HCT116 (cell line): ENCODE measurements at regions not wholly inside any gene's neighbourhood (a gene's known extent, or its start where the extent isn't known, plus 50 kb on each side); places are given as distances from the start of the nearest gene placed in this dataset.

ENCODE experiments used
- ATAC-seq: fragments of 200-7000 bp; cut with Tn5 transposase; 2 replicates; pipeline ENCODE4 v1.9.1; 2020; ENCODE audit warnings: mild to moderate bottlenecking, moderate library complexity
- BruUV-seq: library from RNA; stranded (reverse); fragments of 400-500 nt; replicated peaks from 2 replicates; lab custom pipeline; 2021; lab: Mats Ljungman, UMichigan
- CTCF ChIA-PET: fragments of 300-600 bp; sonication (Branson Sonifier 250); formaldehyde crosslinking; loops from one replicate; lab custom pipeline; 2021; ENCODE audit warnings: antibody characterized with exemption; lab: Charles Lee
- POLR2A ChIA-PET: fragments of 300-600, 350-600 bp; sonication (Branson Sonifier 250); formaldehyde crosslinking; loops from one replicate; lab custom pipeline; 2021; ENCODE audit warnings: antibody characterized with exemption; lab: Charles Lee
- RAD21 ChIA-PET, 2 experiments: fragments of 300-600 bp; sonication (Branson Sonifier 250); formaldehyde crosslinking; loops; one replicate each; lab custom pipeline; 2023; ENCODE audit warnings: low total read pairs in 2 of 2; ENCODE audit not compliant: uncharacterized antibody in 2 of 2, unreplicated experiment in 2 of 2, low non-redundant PET in 1 of 2; lab: Charles Lee
- DNase-seq: peaks from one replicate; pipeline ENCODE4 v3.0.0-alpha.2; 2010; ENCODE audit warnings: low read depth, low spot score
- H2AFZ ChIP-seq: fragments of 200-600 bp; shearing (Covaris generic), sonication (generic); 2 replicates; pipeline ENCODE4 v1.6.1; 2017; ENCODE audit warnings: low read depth, mixed run types, mixed read lengths, antibody characterized with exemption, low read length; ENCODE audit not compliant: poor library complexity, severe bottlenecking
- H3K27ac ChIP-seq: 2 replicates; pipeline ENCODE4 v1.5.1; 2012; ENCODE audit warnings: low read depth, low read length
- H3K27me3 ChIP-seq: fragments of 200-600 bp; sonication (generic); 2 replicates; pipeline ENCODE4 v1.6.1; 2016; ENCODE audit warnings: mixed run types, low read length, mixed read lengths; ENCODE audit not compliant: insufficient read depth
- H3K36me3 ChIP-seq, 2 experiments: fragments of 200-500 bp in 1 of 2; fragments of 200-600 bp in 1 of 2; sonication (Bioruptor generic) in 1 of 2; sonication (generic) in 1 of 2; 2 replicates each; pipeline versions ENCODE4 v1.5.1 to v1.6.1; 2014 to 2016; ENCODE audit warnings: low read length in 2 of 2, inconsistent platforms in 1 of 2, mixed read lengths in 1 of 2, mixed run types in 1 of 2; ENCODE audit not compliant: insufficient read depth in 2 of 2, control insufficient read depth in 1 of 2
- H3K4me1 ChIP-seq, 2 experiments: fragments of 200-600 bp in 1 of 2; sonication (generic) in 1 of 2; 2 replicates each; pipeline versions ENCODE4 v1.5.1 to v1.6.1; 2012 to 2017; ENCODE audit warnings: low read length in 2 of 2, inconsistent platforms in 1 of 2, mild to moderate bottlenecking in 1 of 2, mixed read lengths in 1 of 2, mixed run types in 1 of 2, moderate library complexity in 1 of 2; ENCODE audit not compliant: insufficient read depth in 2 of 2, control insufficient read depth in 1 of 2
- H3K4me2 ChIP-seq: fragments of 200-600 bp; sonication (generic); 2 replicates; pipeline ENCODE4 v1.6.1; 2017; ENCODE audit warnings: mixed run types, low read length, mixed read lengths
- H3K4me3 ChIP-seq, 2 experiments: fragments of 200-600 bp in 1 of 2; sonication (generic) in 1 of 2; replicated peaks in 1 of 2; 2 replicates each; pipeline ENCODE4 v1.5.1; 2011 to 2016; ENCODE audit warnings: low read length in 2 of 2, control low read depth in 1 of 2, low read depth in 1 of 2, mild to moderate bottlenecking in 1 of 2, mixed read lengths in 1 of 2, mixed run types in 1 of 2
- H3K79me2 ChIP-seq: fragments of 200-600 bp; sonication (generic); 2 replicates; pipeline ENCODE4 v1.6.1; 2017; ENCODE audit warnings: mild to moderate bottlenecking, mixed run types, low read length, moderate library complexity, mixed read lengths; ENCODE audit not compliant: insufficient read depth
- H3K9ac ChIP-seq: fragments of 200-600 bp; sonication (generic); 2 replicates; pipeline ENCODE4 v1.6.1; 2016; ENCODE audit warnings: low read length, mixed read lengths
- H3K9me2 ChIP-seq: fragments of 200-600 bp; sonication (generic), shearing (Covaris generic); 2 replicates; pipeline ENCODE4 v1.6.1; 2017; ENCODE audit warnings: mixed run types, mild to moderate bottlenecking, moderate library complexity; ENCODE audit not compliant: insufficient read depth
- H3K9me3 ChIP-seq, 2 experiments: fragments of 200-500 bp in 1 of 2; fragments of 200-600 bp in 1 of 2; sonication (Bioruptor generic) in 1 of 2; sonication (generic) in 1 of 2; 2 replicates each; pipeline ENCODE4 v1.6.1; 2014 to 2017; ENCODE audit warnings: low read length in 2 of 2, mixed read lengths in 2 of 2, inconsistent platforms in 1 of 2, low read depth in 1 of 2, mild to moderate bottlenecking in 1 of 2, mixed run types in 1 of 2, moderate library complexity in 1 of 2; ENCODE audit not compliant: control insufficient read depth in 1 of 2, insufficient read depth in 1 of 2
- H4K20me1 ChIP-seq: fragments of 200-600 bp; sonication (generic), shearing (Covaris generic); 2 replicates; pipeline ENCODE4 v1.6.1; 2017; ENCODE audit warnings: mixed run types, mild to moderate bottlenecking, moderate library complexity; ENCODE audit not compliant: insufficient read depth
- ELF1 ChIP-seq: IDR thresholded peaks from 2 replicates; pipeline ENCODE4 v1.6.1; 2012; ENCODE audit warnings: low read depth, borderline replicate concordance
- POLR2AphosphoS5 ChIP-seq: IDR thresholded peaks from 2 replicates; pipeline ENCODE4 v1.6.1; 2011; ENCODE audit warnings: mild to moderate bottlenecking, low read depth, low read length, moderate library complexity
- RAD21 ChIP-seq: IDR thresholded peaks from 2 replicates; pipeline ENCODE4 v1.6.1; 2012; ENCODE audit warnings: low read depth, mild to moderate bottlenecking
- ZNF274 ChIP-seq: fragments of 200-500 bp; sonication (Bioruptor generic); IDR thresholded peaks from 2 replicates; pipeline ENCODE4 v1.6.1; 2014; ENCODE audit warnings: mild to moderate bottlenecking, low read depth, low read length, inconsistent platforms
- intact Hi-C: fragments of 100-400 bp; cut with micrococcal nuclease; formaldehyde crosslinking; loops from 2 replicates; pipeline ENCODE4 v1.10.0; 2022
- TF ChIP-seq, protein P1 (sequence below): IDR thresholded peaks from 2 replicates; pipeline ENCODE4 v1.6.1; 2011; ENCODE audit warnings: mild to moderate bottlenecking, low read length, moderate library complexity; ENCODE audit not compliant: insufficient replicate concordance; ENCODE audit errors: extremely low read depth

DNA sequence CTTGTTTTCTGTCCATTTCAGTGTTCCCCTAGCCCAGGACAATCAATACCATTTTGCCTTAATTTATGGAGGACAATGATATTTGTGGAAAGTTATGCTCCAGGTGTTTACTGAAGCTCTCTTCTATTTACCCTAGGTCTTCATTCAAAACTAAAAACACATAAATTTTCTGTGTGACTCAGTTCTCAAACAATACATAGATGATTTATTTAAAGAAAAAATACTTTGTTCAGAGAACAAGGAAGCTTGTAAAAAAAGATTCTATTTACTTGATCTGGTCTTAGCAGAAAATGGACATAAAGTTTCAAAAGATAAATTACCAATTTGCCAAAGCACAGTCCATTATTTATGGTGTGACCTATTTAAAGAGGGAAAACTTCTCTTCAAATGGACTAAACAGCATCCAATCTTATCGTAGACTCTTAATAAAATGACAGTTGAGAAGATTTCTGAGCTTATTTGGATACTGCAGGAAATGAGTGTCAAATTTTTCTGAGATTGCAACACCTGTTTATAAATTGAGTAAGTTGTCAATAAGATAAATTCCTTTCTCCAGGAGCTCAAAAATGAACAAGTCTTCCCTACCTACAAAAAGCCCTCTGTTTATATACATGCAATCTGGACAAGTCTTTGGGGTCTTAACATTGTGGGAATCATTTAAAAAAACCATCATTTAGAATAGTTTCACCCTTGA lies 627.2 kb downstream of the PSAT1 start:
- Histone ChIP-seq H3K4me2 (no peak overlapping the region), H3K36me3 (no peaks in the 10 kb centered on the region), H3K79me2 (no peaks in the 10 kb centered on the region), H3K4me1 (no peaks in the 10 kb centered on the region), H3K9ac (no peak overlapping the region), H3K27me3 (no peaks in the 10 kb centered on the region), H3K27ac (no peak overlapping the region), H4K20me1 (no peaks in the 10 kb centered on the region), H3K9me3 (no peaks in the 10 kb centered on the region), H3K9me2 (no peaks in the 10 kb centered on the region), H3K4me3 (no peak overlapping the region), H2AFZ (no peak overlapping the region)
- ATAC-seq (no peak), DNase-seq (no peak)
- BruUV-seq: no TSS peak
- CTCF ChIA-PET: no interaction called here
- intact Hi-C loops: no loop called here
- RAD21 ChIA-PET: no interaction called here
- POLR2A ChIA-PET: no interaction called here
- no peak for TF ChIP-seq RAD21
- TF ChIP-seq, protein P1, sequence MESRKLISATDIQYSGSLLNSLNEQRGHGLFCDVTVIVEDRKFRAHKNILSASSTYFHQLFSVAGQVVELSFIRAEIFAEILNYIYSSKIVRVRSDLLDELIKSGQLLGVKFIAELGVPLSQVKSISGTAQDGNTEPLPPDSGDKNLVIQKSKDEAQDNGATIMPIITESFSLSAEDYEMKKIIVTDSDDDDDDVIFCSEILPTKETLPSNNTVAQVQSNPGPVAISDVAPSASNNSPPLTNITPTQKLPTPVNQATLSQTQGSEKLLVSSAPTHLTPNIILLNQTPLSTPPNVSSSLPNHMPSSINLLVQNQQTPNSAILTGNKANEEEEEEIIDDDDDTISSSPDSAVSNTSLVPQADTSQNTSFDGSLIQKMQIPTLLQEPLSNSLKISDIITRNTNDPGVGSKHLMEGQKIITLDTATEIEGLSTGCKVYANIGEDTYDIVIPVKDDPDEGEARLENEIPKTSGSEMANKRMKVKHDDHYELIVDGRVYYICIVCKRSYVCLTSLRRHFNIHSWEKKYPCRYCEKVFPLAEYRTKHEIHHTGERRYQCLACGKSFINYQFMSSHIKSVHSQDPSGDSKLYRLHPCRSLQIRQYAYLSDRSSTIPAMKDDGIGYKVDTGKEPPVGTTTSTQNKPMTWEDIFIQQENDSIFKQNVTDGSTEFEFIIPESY: no peak
- no peak for TF ChIP-seq POLR2AphosphoS5
- no peak for TF ChIP-seq ZNF274
- no peak for TF ChIP-seq ELF1
